Suprapubic skin (tissue), 4 donors: ENCODE measurements at regions not wholly inside any gene's neighbourhood (a gene's known extent, or its start where the extent isn't known, plus 50 kb on each side); places are given as distances from the start of the nearest gene placed in this dataset.

Experiments used
- DNase-seq, 2 donors: peaks; one replicate each; pipeline ENCODE4 v3.0.0-alpha.2; 2019; ENCODE audit warnings: low spot score in 2 of 2
- H3K27ac ChIP-seq: fragments of 200-600 bp; sonication (generic); one replicate; pipeline ENCODE4 v1.5.1; 2019
- H3K27me3 ChIP-seq: fragments of 200-600 bp; sonication (generic); one replicate; pipeline ENCODE4 v1.5.1; 2019
- H3K36me3 ChIP-seq: fragments of 200-600 bp; sonication (generic); one replicate; pipeline ENCODE4 v1.5.1; 2019
- H3K4me1 ChIP-seq: fragments of 200-600 bp; sonication (generic); one replicate; pipeline ENCODE4 v1.5.1; 2019
- H3K4me3 ChIP-seq: fragments of 200-600 bp; sonication (generic); one replicate; pipeline ENCODE4 v1.5.1; 2019; ENCODE audit warnings: mild to moderate bottlenecking
- H3K9me3 ChIP-seq: fragments of 200-600 bp; sonication (generic); one replicate; pipeline ENCODE4 v1.5.1; 2019
- EP300 ChIP-seq: sonication (generic); formaldehyde crosslinking; IDR thresholded peaks from one replicate; pipeline ENCODE4 v1.6.1; 2017; ENCODE audit warnings: antibody characterized with exemption
- POLR2A ChIP-seq, 2 donors: fragments of 450-650 bp; IDR thresholded peaks; one replicate each; pipeline ENCODE4 v1.6.1; 2017; ENCODE audit warnings: antibody characterized with exemption in 2 of 2, mild to moderate bottlenecking in 2 of 2, moderate library complexity in 2 of 2
- POLR2AphosphoS5 ChIP-seq, 3 donors: sonication (generic); formaldehyde crosslinking; IDR thresholded peaks; one replicate each; pipeline ENCODE4 v1.6.1; 2017; ENCODE audit warnings: antibody characterized with exemption in 3 of 3
- WGBS: methylation state at CpG from one replicate; pipeline ENCODE4 v1.1.5; 2018; 5-methylcytosine and 5-hydroxymethylcytosine counted together
- TF ChIP-seq, protein P1 (sequence below), 2 donors: fragments of 200-600 bp in 1 of 2; fragments of 450-650 bp in 1 of 2; sonication (generic) in 1 of 2; IDR thresholded peaks; one replicate each; pipeline ENCODE4 v1.5.1; 2016 to 2019; ENCODE audit warnings: antibody characterized with exemption in 2 of 2, mild to moderate bottlenecking in 1 of 2, moderate library complexity in 1 of 2

DNA sequence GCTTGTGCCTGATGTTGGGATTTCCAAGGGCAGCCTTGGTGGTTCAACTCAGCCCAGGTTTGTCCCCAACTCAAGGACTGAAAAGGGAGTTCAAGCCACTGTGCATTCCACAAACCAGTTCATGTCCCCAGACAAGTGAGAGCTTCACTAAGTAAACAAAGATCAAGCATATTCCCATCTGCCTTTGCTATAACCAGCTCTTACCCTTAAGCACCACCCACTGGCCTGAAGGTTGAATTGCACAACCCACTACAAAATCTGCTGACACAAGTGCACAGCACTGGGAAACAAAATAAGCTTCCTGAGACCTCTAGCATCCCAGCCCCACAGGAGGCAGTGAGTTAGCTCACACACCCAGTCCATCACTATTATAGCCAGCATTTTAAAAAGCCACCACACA is 516.7 kb downstream of the NR4A2 start:
- H3K4me1 ChIP-seq: no peaks in the 10 kb centered on the region
- no peak overlapping the region for H3K4me3 ChIP-seq
- no peaks in the 10 kb centered on the region for H3K27me3 ChIP-seq
- TF ChIP-seq EP300 (no peak), POLR2AphosphoS5 (IDR thresholded peaks at IDR 0.05) (no peak), POLR2A (IDR thresholded peaks at IDR 0.05) (no peak)
- TF ChIP-seq, protein P1, sequence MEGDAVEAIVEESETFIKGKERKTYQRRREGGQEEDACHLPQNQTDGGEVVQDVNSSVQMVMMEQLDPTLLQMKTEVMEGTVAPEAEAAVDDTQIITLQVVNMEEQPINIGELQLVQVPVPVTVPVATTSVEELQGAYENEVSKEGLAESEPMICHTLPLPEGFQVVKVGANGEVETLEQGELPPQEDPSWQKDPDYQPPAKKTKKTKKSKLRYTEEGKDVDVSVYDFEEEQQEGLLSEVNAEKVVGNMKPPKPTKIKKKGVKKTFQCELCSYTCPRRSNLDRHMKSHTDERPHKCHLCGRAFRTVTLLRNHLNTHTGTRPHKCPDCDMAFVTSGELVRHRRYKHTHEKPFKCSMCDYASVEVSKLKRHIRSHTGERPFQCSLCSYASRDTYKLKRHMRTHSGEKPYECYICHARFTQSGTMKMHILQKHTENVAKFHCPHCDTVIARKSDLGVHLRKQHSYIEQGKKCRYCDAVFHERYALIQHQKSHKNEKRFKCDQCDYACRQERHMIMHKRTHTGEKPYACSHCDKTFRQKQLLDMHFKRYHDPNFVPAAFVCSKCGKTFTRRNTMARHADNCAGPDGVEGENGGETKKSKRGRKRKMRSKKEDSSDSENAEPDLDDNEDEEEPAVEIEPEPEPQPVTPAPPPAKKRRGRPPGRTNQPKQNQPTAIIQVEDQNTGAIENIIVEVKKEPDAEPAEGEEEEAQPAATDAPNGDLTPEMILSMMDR (IDR thresholded peaks at IDR 0.05): no peak
- H3K9me3 ChIP-seq: peaks cover 8% of the 10 kb centered on the region
- no peaks in the 10 kb centered on the region for H3K36me3 ChIP-seq
- no peak for DNase-seq
- H3K27ac ChIP-seq: no peak overlapping the region

DNA sequence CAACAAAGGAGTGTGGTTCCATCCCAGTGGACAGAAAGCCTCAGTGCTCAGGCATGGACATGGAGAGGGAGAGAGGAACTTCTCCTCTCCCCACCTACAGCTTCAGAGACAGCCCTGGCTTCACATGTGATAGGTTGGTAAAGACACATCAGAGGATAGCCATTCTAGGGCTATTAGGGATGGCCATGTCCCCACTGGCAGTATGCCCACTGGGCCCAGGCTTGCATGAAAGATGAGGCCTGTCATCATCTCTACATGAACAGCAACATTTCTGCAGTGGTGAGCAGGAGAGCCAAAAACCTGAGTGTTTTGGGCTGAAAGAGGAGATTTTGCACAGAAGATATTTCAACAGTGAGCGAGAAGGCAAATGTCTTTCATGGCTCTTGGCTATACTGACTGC is 517.2 kb downstream of the NR4A2 start:
- H3K27me3 ChIP-seq: no peaks in the 10 kb centered on the region
- H3K4me3 ChIP-seq: no peak overlapping the region
- H3K36me3 ChIP-seq: no peaks in the 10 kb centered on the region
- WGBS: 92% methylated on average over 1 of the region's 1 CpG
- no peak for DNase-seq
- TF ChIP-seq POLR2A (IDR thresholded peaks at IDR 0.05): no peak
- no peak for TF ChIP-seq POLR2AphosphoS5 (IDR thresholded peaks at IDR 0.05)
- TF ChIP-seq EP300: no peak
- TF ChIP-seq, protein P1 (IDR thresholded peaks at IDR 0.05): no peak
- H3K9me3 ChIP-seq: peaks cover 8% of the 10 kb centered on the region
- H3K4me1 ChIP-seq: no peaks in the 10 kb centered on the region
- H3K27ac ChIP-seq: no peak overlapping the region

DNA sequence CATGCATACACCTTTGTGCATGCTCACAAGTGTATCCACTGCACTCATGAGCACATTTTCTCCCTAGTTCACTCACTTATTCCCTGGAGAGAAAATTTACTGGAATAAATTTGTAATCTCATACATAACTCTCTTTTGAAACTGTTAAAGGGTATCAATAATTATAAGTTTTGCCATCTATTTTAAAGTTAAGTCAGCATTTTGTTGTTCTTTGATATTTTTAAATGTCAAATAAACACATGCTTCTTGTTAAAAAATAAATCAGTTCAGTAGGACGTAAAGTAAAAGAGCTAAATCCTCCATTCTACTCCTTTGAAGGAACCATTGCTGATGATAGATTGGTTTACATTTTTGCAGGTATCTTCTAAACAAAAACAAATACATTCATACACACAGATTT is 522.1 kb downstream of the NR4A2 start:
- no peak for DNase-seq
- Histone ChIP-seq H3K27me3 (no peaks in the 10 kb centered on the region), H3K4me1 (no peaks in the 10 kb centered on the region), H3K27ac (no peak overlapping the region), H3K36me3 (no peaks in the 10 kb centered on the region), H3K9me3 (no peaks in the 10 kb centered on the region), H3K4me3 (no peak overlapping the region)
- 58% methylated on average over 1 of the region's 1 CpG for WGBS
- TF ChIP-seq POLR2AphosphoS5 (IDR thresholded peaks at IDR 0.05) (no peak), EP300 (no peak), POLR2A (IDR thresholded peaks at IDR 0.05) (no peak)
- TF ChIP-seq, protein P1 (IDR thresholded peaks at IDR 0.05): no peak

DNA sequence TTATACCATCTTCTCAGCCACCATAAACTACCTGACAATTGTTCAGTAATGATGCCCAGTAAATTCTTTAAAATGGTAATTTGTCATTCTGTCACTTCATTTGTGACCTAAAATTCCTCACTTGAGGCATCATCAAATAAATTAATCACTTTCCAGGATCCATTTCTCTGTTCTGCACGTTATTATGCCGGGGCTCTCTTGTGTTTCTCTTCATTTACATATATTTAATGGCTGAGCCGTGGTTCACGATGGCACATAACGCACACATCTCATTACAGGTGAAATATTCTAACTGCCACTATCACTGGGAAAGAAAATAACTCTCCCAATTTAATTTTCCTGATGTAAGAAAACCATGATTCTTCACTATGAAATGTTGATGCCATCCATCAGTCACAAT is 529.6 kb downstream of the NR4A2 start:
- no peaks in the 10 kb centered on the region for H3K27me3 ChIP-seq
- no peaks in the 10 kb centered on the region for H3K4me1 ChIP-seq
- no peak overlapping the region for H3K27ac ChIP-seq
- H3K4me3 ChIP-seq: no peak overlapping the region
- TF ChIP-seq, protein P1 (IDR thresholded peaks at IDR 0.05): no peak
- TF ChIP-seq POLR2A (IDR thresholded peaks at IDR 0.05) (no peak), EP300 (no peak), POLR2AphosphoS5 (IDR thresholded peaks at IDR 0.05) (no peak)
- H3K9me3 ChIP-seq: no peaks in the 10 kb centered on the region
- 76% methylated on average over 5 of the region's 5 CpGs for WGBS
- H3K36me3 ChIP-seq: no peaks in the 10 kb centered on the region
- no peak for DNase-seq

DNA sequence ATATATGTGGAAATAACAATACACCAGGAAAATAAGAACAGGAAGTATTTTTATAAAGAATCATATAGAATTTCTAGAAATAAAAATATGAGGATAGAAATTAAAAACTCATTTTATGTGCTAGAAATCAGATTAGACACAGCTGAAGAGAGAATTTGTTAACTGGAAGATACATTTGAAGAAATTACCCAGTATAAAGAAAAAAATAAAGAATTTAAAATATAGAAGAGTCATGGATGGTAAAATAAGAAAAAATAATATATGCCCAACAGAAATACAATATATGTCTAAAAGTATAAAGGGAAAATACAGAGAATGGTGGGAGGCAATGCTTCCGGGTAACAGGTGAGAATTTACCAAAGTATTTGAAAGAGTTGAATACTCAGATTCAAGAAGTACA is 539.9 kb downstream of the NR4A2 start:
- no peaks in the 10 kb centered on the region for H3K27me3 ChIP-seq
- no peaks in the 10 kb centered on the region for H3K4me1 ChIP-seq
- TF ChIP-seq, protein P1 (IDR thresholded peaks at IDR 0.05): no peak
- TF ChIP-seq EP300 (no peak), POLR2AphosphoS5 (IDR thresholded peaks at IDR 0.05) (no peak), POLR2A (IDR thresholded peaks at IDR 0.05) (no peak)
- H3K36me3 ChIP-seq: no peaks in the 10 kb centered on the region
- DNase-seq: no peak
- no peak overlapping the region for H3K27ac ChIP-seq
- WGBS: 97% methylated on average over 1 of the region's 1 CpG
- H3K4me3 ChIP-seq: no peak overlapping the region
- no peaks in the 10 kb centered on the region for H3K9me3 ChIP-seq
